Transverse colon (tissue), 4 donors: ENCODE measurements at regions not wholly inside any gene's neighbourhood (a gene's known extent, or its start where the extent isn't known, plus 50 kb on each side); places are given as distances from the start of the nearest gene placed in this dataset.

Experiments
- CTCF ChIP-seq, 5 experiments: fragments of 200-600 bp in 3 of 5; fragments of 450-650 bp in 2 of 5; sonication (generic) in 3 of 5; IDR thresholded peaks; 1 replicate in 2 of 5; 2 replicates in 3 of 5; pipeline ENCODE4 v1.5.1; 2016 to 2017; ENCODE audit warnings: antibody characterized with exemption in 5 of 5, inconsistent platforms in 3 of 5, mild to moderate bottlenecking in 2 of 5, moderate library complexity in 1 of 5
- EP300 ChIP-seq: sonication (generic); formaldehyde crosslinking; IDR thresholded peaks from one replicate; pipeline ENCODE4 v1.6.1; 2017; ENCODE audit warnings: antibody characterized with exemption, low read depth
- POLR2A ChIP-seq: fragments of 450-650 bp; IDR thresholded peaks from one replicate; pipeline ENCODE4 v1.6.1; 2016; ENCODE audit warnings: antibody characterized with exemption, mild to moderate bottlenecking, moderate library complexity
- POLR2AphosphoS5 ChIP-seq, 3 donors: sonication (generic); formaldehyde crosslinking; IDR thresholded peaks; one replicate each; pipeline ENCODE4 v1.6.1; 2016; ENCODE audit warnings: antibody characterized with exemption in 3 of 3

DNA sequence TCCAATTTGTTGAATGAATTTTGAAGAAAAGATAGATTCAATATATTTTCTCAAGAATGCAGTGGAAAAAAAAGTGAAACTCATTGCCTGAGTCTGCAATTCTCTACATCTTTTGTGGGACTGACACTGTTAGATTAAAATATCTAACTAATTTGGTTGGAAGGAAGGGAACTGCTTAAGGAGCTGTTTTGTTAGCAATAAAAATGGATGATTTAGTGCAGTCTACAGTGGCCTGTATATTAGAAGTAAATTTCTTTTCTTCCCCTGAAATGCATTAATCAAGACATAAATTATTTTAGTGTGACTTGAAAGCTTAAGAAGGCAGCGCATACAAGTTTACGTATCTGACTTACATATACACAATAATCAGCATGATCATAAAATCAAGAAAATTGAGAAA is 1332.6 kb downstream of the EPHA7 start:
- no peak for TF ChIP-seq CTCF (IDR thresholded peaks at IDR 0.05)
- no peak for TF ChIP-seq POLR2A
- TF ChIP-seq EP300 = no peak
- TF ChIP-seq POLR2AphosphoS5 (IDR thresholded peaks at IDR 0.05) = no peak
